ENCODE measurements at regions not wholly inside any gene's neighbourhood (a gene's known extent, or its start where the extent isn't known, plus 50 kb on each side); places are given as distances from the start of the nearest gene placed in this dataset.

- no TSS peak for BruUV-seq (replicated peaks)
- no peak overlapping the region for H3K4me3 ChIP-seq
- ChIA-PET RAD21 (ENCODE audit: unreplicated experiment) (no interaction called here), SMC1A (ENCODE audit: uncharacterized antibody, unreplicated experiment) (no interaction called here), CTCF (no interaction called here), POLR2A (no interaction called here)
- no peak for ATAC-seq
- 0% methylated on average over 4 of the region's 4 CpGs for WGBS (ENCODE audit: insufficient coverage, insufficient replicate concordance, low lambda C conversion rate, missing lambda C conversion rate)
- H3K27me3 ChIP-seq (replicated peaks in 1 of 2; ENCODE audit: control insufficient read depth in 2 of 2, insufficient read depth in 2 of 2, low read length in 1 of 2) = peaks cover 0 to 7% of the 10 kb centered on the region in 2 experiments; a peak in 2 of 4 replicates
- H3K27ac ChIP-seq (ENCODE audit: control insufficient read depth, insufficient read depth) = no peak overlapping the region
- DNase-seq (ENCODE audit: low read depth, low spot score) = no peak
- H3K79me2 ChIP-seq (ENCODE audit: control insufficient read depth, insufficient read depth, low read length) = no peaks in the 10 kb centered on the region
- H3K4me1 ChIP-seq (ENCODE audit: control insufficient read depth, insufficient read depth, low read length) = no peaks in the 10 kb centered on the region
- in situ Hi-C loops (cut with MboI) = no loop called here
- intact Hi-C loops (cut with micrococcal nuclease; ENCODE audit: unreplicated experiment) = no loop called here
- no peak overlapping the region for H2AFZ ChIP-seq (ENCODE audit: control insufficient read depth, low read depth, low read length)
- no peaks in the 10 kb centered on the region; the same call in 2 of the 3 replicates for H3K9me3 ChIP-seq (replicated peaks; ENCODE audit: control insufficient read depth, insufficient read depth, low read length)
- TF ChIP-seq ZNF622 (IDR thresholded peaks at IDR 0.05) = no peak
- TF ChIP-seq CREB1 (IDR thresholded peaks at IDR 0.05; ENCODE audit: low read depth) = no peak
- no peak for TF ChIP-seq STAT1 (conservative IDR thresholded peaks at IDR 0.05)
- TF ChIP-seq SIN3A (IDR thresholded peaks at IDR 0.05; ENCODE audit: low read depth, low read length) = no peak
- H3K4me2 ChIP-seq (ENCODE audit: control insufficient read depth, insufficient read depth) = no peak overlapping the region
- FAIRE-seq = no peak
- H3K9ac ChIP-seq (ENCODE audit: control insufficient read depth, insufficient read depth, low read length) = no peak overlapping the region
- H3K36me3 ChIP-seq (ENCODE audit: control insufficient read depth in 2 of 2, insufficient read depth in 2 of 2, low read length in 1 of 2) = no peaks in the 10 kb centered on the region
- no peaks in the 10 kb centered on the region for H4K20me1 ChIP-seq (ENCODE audit: control insufficient read depth, insufficient read depth)
These were observed 54.0 kb upstream of the CTTNBP2NL start for GRCh38 chr1:112341986-112342385.

- SMC1A ChIA-PET (ENCODE audit: uncharacterized antibody, unreplicated experiment) = interaction anchor here (1.3 kb wide), 1 partner anchor 11 kb away, joined by 3 read pairs; no protein-coding TSS in a partner anchor
- H3K4me3 ChIP-seq = no peak overlapping the region
- DNase-seq (ENCODE audit: low read depth, low spot score) = no peak
- no TSS peak for BruUV-seq (replicated peaks)
- CTCF ChIA-PET = interaction anchor here (0.5 to 1.8 kb wide), 3 partner anchors 16 to 59 kb away, joined by 4 to 7 read pairs (median 6); no protein-coding TSS in a partner anchor
- no peaks in the 10 kb centered on the region for H3K79me2 ChIP-seq (ENCODE audit: control insufficient read depth, insufficient read depth, low read length)
- RAD21 ChIA-PET (ENCODE audit: unreplicated experiment) = interaction anchor here (1.1 kb wide), 1 partner anchor 49 kb away, joined by 3 read pairs; no protein-coding TSS in a partner anchor
- in situ Hi-C loops (cut with MboI) = no loop called here
- H3K9ac ChIP-seq (ENCODE audit: control insufficient read depth, insufficient read depth, low read length) = no peak overlapping the region
- no peaks in the 10 kb centered on the region for H3K36me3 ChIP-seq (ENCODE audit: control insufficient read depth in 2 of 2, insufficient read depth in 2 of 2, low read length in 1 of 2)
- no peaks in the 10 kb centered on the region for H4K20me1 ChIP-seq (ENCODE audit: control insufficient read depth, insufficient read depth)
- H3K27me3 ChIP-seq (replicated peaks in 1 of 2; ENCODE audit: control insufficient read depth in 2 of 2, insufficient read depth in 2 of 2, low read length in 1 of 2) = peaks cover 0 to 7% of the 10 kb centered on the region in 2 experiments; a peak in 2 of 4 replicates
- H3K9me3 ChIP-seq (replicated peaks; ENCODE audit: control insufficient read depth, insufficient read depth, low read length) = no peaks in the 10 kb centered on the region; the same call in 2 of the 3 replicates
- POLR2A ChIA-PET = no interaction called here
- no peaks in the 10 kb centered on the region for H3K4me1 ChIP-seq (ENCODE audit: control insufficient read depth, insufficient read depth, low read length)
- no peak for ATAC-seq
- no peak overlapping the region for H3K4me2 ChIP-seq (ENCODE audit: control insufficient read depth, insufficient read depth)
- no peak overlapping the region for H3K27ac ChIP-seq (ENCODE audit: control insufficient read depth, insufficient read depth)
- FAIRE-seq = no peak
- intact Hi-C loops (cut with micrococcal nuclease; ENCODE audit: unreplicated experiment) = no loop called here
- H2AFZ ChIP-seq (ENCODE audit: control insufficient read depth, low read depth, low read length) = no peak overlapping the region
- 40% methylated on average over 3 of the region's 3 CpGs for whole genome bisulfite sequencing (ENCODE audit: insufficient coverage, insufficient replicate concordance, low lambda C conversion rate, missing lambda C conversion rate)
- TF ChIP-seq MXI1 (IDR thresholded peaks at IDR 0.05; ENCODE audit: low read depth, low read length) (no peak), IRF3 (IDR thresholded peaks at IDR 0.05) (no peak), EP300 (IDR thresholded peaks at IDR 0.05; ENCODE audit: borderline replicate concordance in 1 of 2, control insufficient read depth in 1 of 2, low read depth in 2 of 2, low read length in 2 of 2) (no peak), NR2F1 (conservative IDR thresholded peaks at IDR 0.05) (no peak), NRF1 (conservative IDR thresholded peaks at IDR 0.05; ENCODE audit: low read depth, low read length) (no peak), ZBTB4 (CRISPR knock-in tag; IDR thresholded peaks at IDR 0.05) (no peak), FOXM1 (IDR thresholded peaks at IDR 0.05; ENCODE audit: low read depth, low read length) (no peak), IKZF1 (conservative IDR thresholded peaks at IDR 0.05) (no peak), NFYB (IDR thresholded peaks at IDR 0.05; ENCODE audit: insufficient read depth, low read depth, low read length) (no peak), BRCA1 (IDR thresholded peaks at IDR 0.05; ENCODE audit: low read depth, low read length) (no peak), NFIC (IDR thresholded peaks at IDR 0.05; ENCODE audit: low read depth, low read length) (no peak), SREBF1 (IDR thresholded peaks at IDR 0.05; ENCODE audit: low read length) (no peak)
These were observed 53.5 kb upstream of the CTTNBP2NL start for GRCh38 chr1:112342558-112342957.

Measured in GM12878 (cell line).